ENCODE measurements at regions not wholly inside any gene's neighbourhood (a gene's known extent, or its start where the extent isn't known, plus 50 kb on each side); places are given as distances from the start of the nearest gene placed in this dataset.

GRCh38 chr5:159450417-159450816 lies 120.1 kb upstream of the IL12B start:
- TF ChIP-seq, protein P1, sequence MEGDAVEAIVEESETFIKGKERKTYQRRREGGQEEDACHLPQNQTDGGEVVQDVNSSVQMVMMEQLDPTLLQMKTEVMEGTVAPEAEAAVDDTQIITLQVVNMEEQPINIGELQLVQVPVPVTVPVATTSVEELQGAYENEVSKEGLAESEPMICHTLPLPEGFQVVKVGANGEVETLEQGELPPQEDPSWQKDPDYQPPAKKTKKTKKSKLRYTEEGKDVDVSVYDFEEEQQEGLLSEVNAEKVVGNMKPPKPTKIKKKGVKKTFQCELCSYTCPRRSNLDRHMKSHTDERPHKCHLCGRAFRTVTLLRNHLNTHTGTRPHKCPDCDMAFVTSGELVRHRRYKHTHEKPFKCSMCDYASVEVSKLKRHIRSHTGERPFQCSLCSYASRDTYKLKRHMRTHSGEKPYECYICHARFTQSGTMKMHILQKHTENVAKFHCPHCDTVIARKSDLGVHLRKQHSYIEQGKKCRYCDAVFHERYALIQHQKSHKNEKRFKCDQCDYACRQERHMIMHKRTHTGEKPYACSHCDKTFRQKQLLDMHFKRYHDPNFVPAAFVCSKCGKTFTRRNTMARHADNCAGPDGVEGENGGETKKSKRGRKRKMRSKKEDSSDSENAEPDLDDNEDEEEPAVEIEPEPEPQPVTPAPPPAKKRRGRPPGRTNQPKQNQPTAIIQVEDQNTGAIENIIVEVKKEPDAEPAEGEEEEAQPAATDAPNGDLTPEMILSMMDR (IDR thresholded peaks at IDR 0.05; ENCODE audit: low read depth, low read length, missing input control): no peak
- no peak for TF ChIP-seq REST (IDR thresholded peaks at IDR 0.05)
- TF ChIP-seq, protein P2, sequence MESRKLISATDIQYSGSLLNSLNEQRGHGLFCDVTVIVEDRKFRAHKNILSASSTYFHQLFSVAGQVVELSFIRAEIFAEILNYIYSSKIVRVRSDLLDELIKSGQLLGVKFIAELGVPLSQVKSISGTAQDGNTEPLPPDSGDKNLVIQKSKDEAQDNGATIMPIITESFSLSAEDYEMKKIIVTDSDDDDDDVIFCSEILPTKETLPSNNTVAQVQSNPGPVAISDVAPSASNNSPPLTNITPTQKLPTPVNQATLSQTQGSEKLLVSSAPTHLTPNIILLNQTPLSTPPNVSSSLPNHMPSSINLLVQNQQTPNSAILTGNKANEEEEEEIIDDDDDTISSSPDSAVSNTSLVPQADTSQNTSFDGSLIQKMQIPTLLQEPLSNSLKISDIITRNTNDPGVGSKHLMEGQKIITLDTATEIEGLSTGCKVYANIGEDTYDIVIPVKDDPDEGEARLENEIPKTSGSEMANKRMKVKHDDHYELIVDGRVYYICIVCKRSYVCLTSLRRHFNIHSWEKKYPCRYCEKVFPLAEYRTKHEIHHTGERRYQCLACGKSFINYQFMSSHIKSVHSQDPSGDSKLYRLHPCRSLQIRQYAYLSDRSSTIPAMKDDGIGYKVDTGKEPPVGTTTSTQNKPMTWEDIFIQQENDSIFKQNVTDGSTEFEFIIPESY (IDR thresholded peaks at IDR 0.05): no peak
- TF ChIP-seq GABPA (IDR thresholded peaks at IDR 0.05 in 1 of 2, conservative IDR thresholded peaks at IDR 0.05 in 1 of 2): no peak
- no peak for TF ChIP-seq RAD21 (IDR thresholded peaks at IDR 0.05)
- TF ChIP-seq, protein P3, sequence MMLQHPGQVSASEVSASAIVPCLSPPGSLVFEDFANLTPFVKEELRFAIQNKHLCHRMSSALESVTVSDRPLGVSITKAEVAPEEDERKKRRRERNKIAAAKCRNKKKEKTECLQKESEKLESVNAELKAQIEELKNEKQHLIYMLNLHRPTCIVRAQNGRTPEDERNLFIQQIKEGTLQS (IDR thresholded peaks at IDR 0.05): no peak
- TF ChIP-seq, protein P4, sequence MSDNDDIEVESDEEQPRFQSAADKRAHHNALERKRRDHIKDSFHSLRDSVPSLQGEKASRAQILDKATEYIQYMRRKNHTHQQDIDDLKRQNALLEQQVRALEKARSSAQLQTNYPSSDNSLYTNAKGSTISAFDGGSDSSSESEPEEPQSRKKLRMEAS (IDR thresholded peaks at IDR 0.05): no peak
- TF ChIP-seq TAF1 (conservative IDR thresholded peaks at IDR 0.05): no peak
- no peak for TF ChIP-seq YY1 (IDR thresholded peaks at IDR 0.05)
